Natural killer cell (primary cell): ENCODE measurements at regions not wholly inside any gene's neighbourhood (a gene's known extent, or its start where the extent isn't known, plus 50 kb on each side); places are given as distances from the start of the nearest gene placed in this dataset.
"Not testable (repeated sequence)": the region's sequence is repeated elsewhere in the genome, so short reads cannot be mapped to it uniquely, and the experiment has no call there.

Experiments used
- ATAC-seq, 3 donors: fragments of 150-1000 bp in 2 of 3; fragments of 200-7000 bp in 1 of 3; cut with Tn5 transposase; 1 replicate in 1 of 3; 2 replicates in 2 of 3; pipeline ENCODE4 v1.10.0; 2021; ENCODE audit warnings: mild to moderate bottlenecking in 2 of 3, moderate library complexity in 2 of 3
- DNase-seq, 2 donors: peaks; one replicate each; pipeline versions ENCODE4 v3.0.0 to v3.0.0-alpha.2; 2013 to 2021; ENCODE audit warnings: mixed read lengths in 1 of 2
- H3K27ac ChIP-seq: one replicate; pipeline ENCODE4 v1.5.1; 2013; ENCODE audit warnings: mild to moderate bottlenecking, low read length
- H3K27me3 ChIP-seq: one replicate; pipeline ENCODE4 v1.6.1; 2013; ENCODE audit warnings: low read length; ENCODE audit not compliant: control insufficient read depth, insufficient read depth
- H3K36me3 ChIP-seq: one replicate; pipeline ENCODE4 v1.6.1; 2013; ENCODE audit warnings: low read length; ENCODE audit not compliant: control insufficient read depth, insufficient read depth
- H3K4me1 ChIP-seq: one replicate; pipeline ENCODE4 v1.6.1; 2013; ENCODE audit warnings: low read length; ENCODE audit not compliant: control insufficient read depth, insufficient read depth
- H3K4me3 ChIP-seq: one replicate; pipeline ENCODE4 v1.5.1; 2013; ENCODE audit warnings: low read length
- H3K9me3 ChIP-seq: one replicate; pipeline ENCODE4 v1.6.1; 2013; ENCODE audit warnings: low read length; ENCODE audit not compliant: control insufficient read depth, insufficient read depth
- H3K27ac Mint-ChIP-seq, 2 donors: one replicate each; pipeline ENCODE4 v1.8.0; 2022; ENCODE audit warnings: mild to moderate bottlenecking in 2 of 2, mixed read lengths in 2 of 2, moderate library complexity in 1 of 2
- H3K27me3 Mint-ChIP-seq, 2 donors: one replicate each; pipeline ENCODE4 v1.8.0; 2022; ENCODE audit warnings: low read depth in 2 of 2, mixed read lengths in 2 of 2
- H3K36me3 Mint-ChIP-seq: one replicate; pipeline ENCODE4 v1.8.0; 2022; ENCODE audit warnings: mixed read lengths
- H3K4me1 Mint-ChIP-seq, 2 donors: one replicate each; pipeline ENCODE4 v1.8.0; 2022; ENCODE audit warnings: mixed read lengths in 2 of 2
- H3K4me3 Mint-ChIP-seq: one replicate; pipeline ENCODE4 v1.8.0; 2022; ENCODE audit warnings: mild to moderate bottlenecking, moderate library complexity, mixed read lengths
- H3K9me3 Mint-ChIP-seq, 2 donors: one replicate each; pipeline ENCODE4 v1.8.0; 2022; ENCODE audit warnings: mixed read lengths in 2 of 2
- WGBS: methylation state at CpG from one replicate; pipeline ENCODE4 v1.1.7; 2013; ENCODE audit warnings: missing lambda C conversion rate; ENCODE audit not compliant: insufficient coverage; 5-methylcytosine and 5-hydroxymethylcytosine counted together
- intact Hi-C: fragments of 100-400 bp; cut with micrococcal nuclease; formaldehyde crosslinking; loops from one replicate; pipeline ENCODE4 v1.14.2; 2022
- TF ChIP-seq, protein P1 (sequence below): fragments of 200-600 bp; IDR thresholded peaks from one replicate; pipeline ENCODE4 v1.8.0; 2022; ENCODE audit warnings: antibody characterized with exemption

DNA sequence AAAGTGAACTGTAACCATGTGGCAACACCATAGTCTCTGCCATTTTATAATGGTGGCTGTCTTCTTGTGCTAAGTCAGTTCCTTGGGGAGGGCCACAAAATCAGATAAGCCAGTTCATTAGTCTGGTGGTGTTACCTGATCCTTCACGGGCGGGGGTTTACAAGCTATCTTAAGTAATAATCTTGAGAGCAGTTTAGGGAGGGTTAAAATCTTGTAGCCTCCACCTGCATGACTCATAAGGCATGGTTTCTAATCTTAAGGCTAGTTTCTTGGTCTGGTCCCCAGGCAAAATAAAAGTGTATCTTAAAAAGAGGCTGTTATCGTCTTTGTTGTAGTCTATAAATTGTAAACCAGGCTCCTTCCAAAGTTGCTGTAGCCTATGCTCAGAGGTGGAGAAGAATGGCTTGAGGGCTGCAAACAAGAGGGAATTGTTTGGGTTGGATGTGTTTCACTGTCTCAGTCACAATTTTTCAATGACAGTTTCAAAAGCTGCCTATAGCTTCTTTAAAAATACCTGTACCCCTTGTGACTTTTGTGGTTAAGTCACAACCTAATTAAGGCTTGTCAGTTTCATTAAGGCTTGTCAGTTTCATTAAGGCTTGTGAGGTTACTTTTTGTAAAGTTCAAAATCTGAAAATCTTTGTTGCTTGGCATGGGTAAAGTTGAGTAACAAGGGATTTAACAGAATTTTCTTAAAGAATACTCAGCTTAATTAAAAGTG is 135.7 kb downstream of the RPS4Y2 start:
- Histone ChIP-seq H3K4me1 (no peaks in the 10 kb centered on the region), H3K27me3 (no peaks in the 10 kb centered on the region), H3K27ac (no peak overlapping the region), H3K36me3 (no peaks in the 10 kb centered on the region), H3K4me3 (no peak overlapping the region), H3K9me3 (no peaks in the 10 kb centered on the region)
- H3K27ac Mint-ChIP-seq: no peak overlapping the region
- WGBS: 77% methylated on average over 3 of the region's 3 CpGs
- H3K9me3 Mint-ChIP-seq: no peaks in the 10 kb centered on the region
- intact Hi-C loops: no loop called here
- no peaks in the 10 kb centered on the region for H3K27me3 Mint-ChIP-seq
- ATAC-seq: no peak
- no peaks in the 10 kb centered on the region for H3K36me3 Mint-ChIP-seq
- DNase-seq: no peak
- no peak overlapping the region for H3K4me3 Mint-ChIP-seq
- TF ChIP-seq, protein P1, sequence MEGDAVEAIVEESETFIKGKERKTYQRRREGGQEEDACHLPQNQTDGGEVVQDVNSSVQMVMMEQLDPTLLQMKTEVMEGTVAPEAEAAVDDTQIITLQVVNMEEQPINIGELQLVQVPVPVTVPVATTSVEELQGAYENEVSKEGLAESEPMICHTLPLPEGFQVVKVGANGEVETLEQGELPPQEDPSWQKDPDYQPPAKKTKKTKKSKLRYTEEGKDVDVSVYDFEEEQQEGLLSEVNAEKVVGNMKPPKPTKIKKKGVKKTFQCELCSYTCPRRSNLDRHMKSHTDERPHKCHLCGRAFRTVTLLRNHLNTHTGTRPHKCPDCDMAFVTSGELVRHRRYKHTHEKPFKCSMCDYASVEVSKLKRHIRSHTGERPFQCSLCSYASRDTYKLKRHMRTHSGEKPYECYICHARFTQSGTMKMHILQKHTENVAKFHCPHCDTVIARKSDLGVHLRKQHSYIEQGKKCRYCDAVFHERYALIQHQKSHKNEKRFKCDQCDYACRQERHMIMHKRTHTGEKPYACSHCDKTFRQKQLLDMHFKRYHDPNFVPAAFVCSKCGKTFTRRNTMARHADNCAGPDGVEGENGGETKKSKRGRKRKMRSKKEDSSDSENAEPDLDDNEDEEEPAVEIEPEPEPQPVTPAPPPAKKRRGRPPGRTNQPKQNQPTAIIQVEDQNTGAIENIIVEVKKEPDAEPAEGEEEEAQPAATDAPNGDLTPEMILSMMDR: no peak
- no peaks in the 10 kb centered on the region for H3K4me1 Mint-ChIP-seq

DNA sequence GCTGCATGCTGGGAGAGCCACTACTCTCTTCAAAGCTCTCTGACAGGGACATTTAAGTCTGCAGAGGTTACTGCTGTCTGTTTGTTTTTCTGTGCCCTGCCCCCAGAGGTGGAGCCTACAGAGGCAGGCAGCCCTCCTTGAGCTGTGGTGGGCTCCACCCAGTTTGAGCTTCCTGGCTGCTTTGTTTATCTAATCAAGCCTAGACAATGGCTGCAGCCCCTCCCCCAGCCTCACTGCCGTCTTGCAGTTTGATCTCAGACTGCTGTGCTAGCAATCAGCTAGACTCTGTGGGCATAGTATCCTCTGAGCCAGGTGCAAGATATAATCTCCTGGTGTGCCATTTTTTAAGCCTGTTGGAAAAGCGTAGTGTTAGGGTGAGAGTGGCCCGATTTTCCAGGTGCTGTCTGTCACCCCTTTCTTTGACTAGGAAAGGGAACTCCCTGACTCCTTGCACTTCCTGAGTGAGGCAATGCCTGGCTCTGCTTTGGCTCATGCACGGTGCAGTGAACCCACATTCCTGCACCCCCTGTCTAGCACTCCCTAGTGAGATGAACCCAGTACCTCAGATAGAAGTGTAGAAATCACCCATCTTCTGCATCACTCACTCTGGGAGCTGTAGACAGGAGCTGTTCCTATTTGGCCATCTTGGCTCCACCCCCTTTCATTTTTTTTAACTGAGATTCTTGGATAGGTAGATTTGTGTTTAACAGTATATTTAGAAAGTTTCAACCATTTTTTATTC is 169.6 kb downstream of the RPS4Y2 start:
- H3K9me3 ChIP-seq, H3K36me3 ChIP-seq, ATAC-seq, intact Hi-C loops, H3K4me1 Mint-ChIP-seq, H3K27ac Mint-ChIP-seq, H3K27me3 ChIP-seq, H3K4me1 ChIP-seq, H3K9me3 Mint-ChIP-seq, H3K27ac ChIP-seq, H3K4me3 Mint-ChIP-seq, H3K4me3 ChIP-seq, H3K36me3 Mint-ChIP-seq, H3K27me3 Mint-ChIP-seq: not testable (repeated sequence)
- peak in 1 of 2 donors; percentile 57 for DNase-seq
- 53% methylated on average over 4 of the region's 4 CpGs for WGBS

DNA sequence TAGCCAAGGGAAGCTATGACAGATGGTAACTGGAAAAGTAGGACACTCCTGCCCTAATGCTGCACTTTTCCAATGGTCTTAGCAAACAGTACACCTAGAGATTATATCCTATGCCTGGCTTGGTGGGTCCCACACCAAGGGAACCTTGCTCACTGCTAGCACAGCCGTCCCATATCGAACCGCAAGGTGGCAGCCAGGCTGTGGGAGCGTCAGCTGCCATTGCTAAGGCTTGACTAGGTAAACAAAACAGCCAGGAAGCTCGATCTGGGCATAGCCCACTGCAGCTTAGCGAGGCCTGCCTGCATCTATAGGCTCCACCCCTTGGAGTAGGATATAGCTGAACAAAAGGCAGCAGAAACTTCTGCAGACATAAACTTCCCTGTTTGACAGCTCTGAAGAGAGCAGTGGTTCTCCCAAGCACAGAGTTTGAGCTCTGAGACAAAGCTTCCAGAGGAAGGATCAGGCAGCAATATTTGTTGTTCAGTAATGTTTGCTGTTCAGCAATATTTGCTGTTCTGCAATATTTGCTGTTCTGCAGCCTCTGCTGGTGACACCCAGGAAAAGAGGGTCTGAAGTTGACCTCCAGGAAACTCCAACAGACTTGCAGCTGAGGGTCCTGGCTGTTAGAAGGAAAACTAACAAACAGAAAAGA is 173.9 kb downstream of the RPS4Y2 start:
- 72% methylated on average over 6 of the region's 6 CpGs for WGBS
- Mint-ChIP-seq H3K27me3 (no peaks in the 10 kb centered on the region), H3K27ac (no peak overlapping the region), H3K4me3 (no peak overlapping the region), H3K4me1 (no peaks in the 10 kb centered on the region), H3K36me3 (no peaks in the 10 kb centered on the region), H3K9me3 (peaks cover 0 to 2% of the 10 kb centered on the region in 2 donors)
- H3K9me3 ChIP-seq: no peaks in the 10 kb centered on the region
- no peaks in the 10 kb centered on the region for H3K36me3 ChIP-seq
- intact Hi-C loops: no loop called here
- no peak overlapping the region for H3K4me3 ChIP-seq
- peaks cover 9% of the 10 kb centered on the region for H3K4me1 ChIP-seq
- no peak for DNase-seq
- TF ChIP-seq, protein P1: no peak
- H3K27me3 ChIP-seq: no peaks in the 10 kb centered on the region
- no peak overlapping the region for H3K27ac ChIP-seq
- no peak for ATAC-seq

DNA sequence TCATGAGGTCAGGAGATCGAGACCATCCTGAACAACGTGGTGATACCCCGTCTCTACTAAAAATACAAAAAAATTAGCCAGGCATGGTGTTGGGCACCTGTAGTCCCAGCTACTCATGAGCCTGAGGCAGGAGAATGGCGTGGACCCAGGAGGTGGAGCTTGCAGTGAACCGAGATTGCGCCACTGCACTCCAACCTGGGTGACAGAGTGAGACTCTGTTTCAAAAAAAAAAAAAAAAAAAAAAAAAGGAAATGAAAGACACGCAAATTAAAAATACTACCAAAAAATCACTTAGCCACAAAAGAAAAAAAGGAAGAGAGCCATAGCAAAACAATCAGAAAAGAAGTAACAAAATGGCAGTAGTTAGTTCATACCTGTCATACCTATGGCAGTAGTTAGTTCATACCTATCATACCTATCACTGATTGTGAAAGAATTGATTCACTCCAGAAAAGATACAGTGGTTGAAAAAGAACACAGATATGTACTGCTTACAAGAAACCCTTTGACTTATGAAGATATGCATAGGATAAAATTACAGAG is 180.9 kb downstream of the RPS4Y2 start:
- intact Hi-C loops, H3K27me3 Mint-ChIP-seq, H3K4me3 Mint-ChIP-seq, ATAC-seq, H3K36me3 Mint-ChIP-seq, DNase-seq, H3K27ac ChIP-seq, H3K9me3 Mint-ChIP-seq, H3K27ac Mint-ChIP-seq, H3K4me1 Mint-ChIP-seq, H3K4me3 ChIP-seq, H3K27me3 ChIP-seq, H3K9me3 ChIP-seq, H3K36me3 ChIP-seq, H3K4me1 ChIP-seq: not testable (repeated sequence)
- WGBS: 72% methylated on average over 4 of the region's 7 CpGs
